H1 (cell line): ENCODE measurements at regions not wholly inside any gene's neighbourhood (a gene's known extent, or its start where the extent isn't known, plus 50 kb on each side); places are given as distances from the start of the nearest gene placed in this dataset.

ENCODE experiments used
- CTCF ChIA-PET: fragments of 300-600 bp; sonication (Branson Sonifier 250); formaldehyde crosslinking; loops from one replicate; lab custom pipeline; 2021; ENCODE audit not compliant: partially characterized antibody; lab: Charles Lee
- POLR2A ChIA-PET: fragments of 300-600 bp; sonication (Branson Sonifier 250); formaldehyde crosslinking; loops from one replicate; lab custom pipeline; 2021; ENCODE audit warnings: inconsistent platforms; ENCODE audit not compliant: partially characterized antibody; lab: Charles Lee
- DNase-seq, 2 experiments: peaks; one replicate each; pipeline versions ENCODE4 v3.0.0 to v3.0.0-alpha.2; 2010 to 2022; ENCODE audit warnings: low spot score in 2 of 2, low read depth in 1 of 2, mixed read lengths in 1 of 2
- FAIRE-seq: peaks from 2 replicates; lab custom pipeline; 2011; peaks lifted over from hg19 to GRCh38; lab: Jason Lieb, UNC
- H2AFZ ChIP-seq: 2 replicates; pipeline ENCODE4 v1.8.1; 2012; ENCODE audit warnings: low read length, inconsistent platforms
- H2AK5ac ChIP-seq: 2 replicates; pipeline ENCODE4 v1.6.1; 2013; ENCODE audit warnings: low read depth, low read length
- H2BK120ac ChIP-seq: replicated peaks from 2 replicates; pipeline ENCODE3; 2013; ENCODE audit warnings: low read depth, low read length, inconsistent platforms
- H2BK12ac ChIP-seq: 2 replicates; pipeline ENCODE4 v1.6.1; 2013; ENCODE audit warnings: low read depth, low read length
- H2BK15ac ChIP-seq: 2 replicates; pipeline ENCODE4 v1.6.1; 2013; ENCODE audit warnings: low read length
- H2BK20ac ChIP-seq: 2 replicates; pipeline ENCODE4 v1.6.1; 2013; ENCODE audit warnings: low read length
- H2BK5ac ChIP-seq: 2 replicates; pipeline ENCODE4 v1.6.1; 2013; ENCODE audit warnings: low read depth, low read length
- H3K14ac ChIP-seq: 2 replicates; pipeline ENCODE4 v1.6.1; 2013; ENCODE audit warnings: inconsistent platforms; ENCODE audit not compliant: insufficient read length
- H3K18ac ChIP-seq: 2 replicates; pipeline ENCODE4 v1.6.1; 2013; ENCODE audit warnings: low read length; ENCODE audit errors: extremely low read depth
- H3K23ac ChIP-seq: 2 replicates; pipeline ENCODE4 v1.6.1; 2013; ENCODE audit warnings: inconsistent platforms; ENCODE audit not compliant: insufficient read length
- H3K23me2 ChIP-seq: 2 replicates; pipeline ENCODE4 v1.6.1; 2013; ENCODE audit warnings: low read depth, low read length
- H3K27ac ChIP-seq: 2 replicates; pipeline ENCODE4 v1.6.1; 2011; ENCODE audit warnings: low read depth, low read length, inconsistent platforms
- H3K27me3 ChIP-seq, 4 experiments: replicated peaks in 1 of 4; 1 replicate in 1 of 4; 2 replicates in 3 of 4; pipeline versions ENCODE4 v1.6.1 to v1.8.1; 2011 to 2013; ENCODE audit warnings: low read length in 3 of 4, mild to moderate bottlenecking in 3 of 4, inconsistent platforms in 2 of 4, mixed read lengths in 2 of 4, moderate library complexity in 1 of 4; ENCODE audit not compliant: control insufficient read depth in 3 of 4, insufficient read depth in 3 of 4; ENCODE audit errors: extremely low read depth in 1 of 4
- H3K36me3 ChIP-seq, 4 experiments: 2 replicates each; pipeline versions ENCODE4 v1.6.1 to v1.8.1; 2011 to 2013; ENCODE audit warnings: mild to moderate bottlenecking in 4 of 4, low read length in 3 of 4, moderate library complexity in 2 of 4, control low read depth in 1 of 4, inconsistent platforms in 1 of 4; ENCODE audit not compliant: insufficient read depth in 4 of 4, control insufficient read depth in 2 of 4
- H3K4ac ChIP-seq: replicated peaks from 2 replicates; pipeline ENCODE3; 2013; ENCODE audit warnings: low read length, low read depth, mixed read lengths, inconsistent platforms; ENCODE audit not compliant: insufficient read length
- H3K4me1 ChIP-seq, 4 experiments: replicated peaks in 1 of 4; 1 replicate in 1 of 4; 2 replicates in 3 of 4; pipeline versions ENCODE4 v1.6.1 to v1.8.1; 2011 to 2013; ENCODE audit warnings: low read length in 3 of 4, inconsistent platforms in 2 of 4, mixed read lengths in 1 of 4; ENCODE audit not compliant: insufficient read depth in 4 of 4, control insufficient read depth in 3 of 4
- H3K4me2 ChIP-seq, 2 experiments: 2 replicates each; pipeline versions ENCODE4 v1.6.1 to v1.8.1; 2011 to 2013; ENCODE audit warnings: low read depth in 2 of 2, low read length in 2 of 2, control low read depth in 1 of 2, inconsistent platforms in 1 of 2, mild to moderate bottlenecking in 1 of 2; ENCODE audit not compliant: insufficient read depth in 1 of 2
- H3K4me3 ChIP-seq, 4 experiments: fragments of 200-600, 300-600 bp in 1 of 4; sonication (generic), shearing (Covaris generic), sonication (Bioruptor Twin) in 1 of 4; 2 replicates each; pipeline versions ENCODE4 v1.5.1 to v1.8.1; 2011 to 2016; ENCODE audit warnings: low read length in 4 of 4, low read depth in 3 of 4, control low read depth in 2 of 4, inconsistent platforms in 2 of 4, mild to moderate bottlenecking in 2 of 4, mixed read lengths in 1 of 4, moderate library complexity in 1 of 4; ENCODE audit not compliant: insufficient read depth in 2 of 4; ENCODE audit errors: extremely low read depth in 1 of 4
- H3K56ac ChIP-seq: replicated peaks from 2 replicates; pipeline ENCODE3; 2013; ENCODE audit warnings: low read depth, mild to moderate bottlenecking, mixed read lengths, low read length, inconsistent platforms; ENCODE audit not compliant: insufficient read length
- H3K79me1 ChIP-seq: 2 replicates; pipeline ENCODE4 v1.6.1; 2013; ENCODE audit warnings: low read depth, low read length, control low read depth
- H3K79me2 ChIP-seq, 2 experiments: 2 replicates each; pipeline versions ENCODE4 v1.6.1 to v1.8.1; 2012 to 2013; ENCODE audit warnings: low read length in 2 of 2, mild to moderate bottlenecking in 2 of 2, inconsistent platforms in 1 of 2; ENCODE audit not compliant: insufficient read depth in 2 of 2, control insufficient read depth in 1 of 2
- H3K9ac ChIP-seq, 4 experiments: replicated peaks in 1 of 4; 1 replicate in 1 of 4; 2 replicates in 3 of 4; pipeline versions ENCODE4 v1.6.1 to v1.8.1; 2011 to 2013; ENCODE audit warnings: low read depth in 3 of 4, low read length in 3 of 4, control low read depth in 2 of 4, mild to moderate bottlenecking in 2 of 4, moderate library complexity in 2 of 4, inconsistent platforms in 1 of 4; ENCODE audit errors: extremely low read depth in 1 of 4
- H3K9me3 ChIP-seq, 2 experiments: 2 replicates each; pipeline versions ENCODE4 v1.6.1 to v1.8.1; 2012 to 2013; ENCODE audit warnings: mild to moderate bottlenecking in 2 of 2, moderate library complexity in 2 of 2, control low read depth in 1 of 2, inconsistent platforms in 1 of 2, low read depth in 1 of 2, low read length in 1 of 2, mixed read lengths in 1 of 2; ENCODE audit not compliant: insufficient read depth in 2 of 2
- H4K20me1 ChIP-seq, 2 experiments: replicated peaks in 1 of 2; 2 replicates each; pipeline versions ENCODE3 to v1.8.1; 2011 to 2013; ENCODE audit warnings: inconsistent platforms in 2 of 2, low read length in 2 of 2, mild to moderate bottlenecking in 1 of 2; ENCODE audit not compliant: insufficient read depth in 2 of 2, control insufficient read depth in 1 of 2
- H4K5ac ChIP-seq: 2 replicates; pipeline ENCODE4 v1.6.1; 2013; ENCODE audit warnings: low read length, low read depth, mixed read lengths, inconsistent platforms; ENCODE audit not compliant: insufficient read length
- H4K8ac ChIP-seq: 2 replicates; pipeline ENCODE4 v1.8.0; 2013; ENCODE audit warnings: mild to moderate bottlenecking, moderate library complexity, low read length, inconsistent platforms; ENCODE audit not compliant: insufficient read depth; ENCODE audit errors: extremely low read depth
- H4K91ac ChIP-seq: replicated peaks from 2 replicates; pipeline ENCODE3; 2013; ENCODE audit warnings: low read length, mixed read lengths, inconsistent platforms; ENCODE audit not compliant: insufficient read length
- CHD1 ChIP-seq: IDR thresholded peaks from 2 replicates; pipeline ENCODE4 v1.6.1; 2012; ENCODE audit warnings: low read depth, low read length, improper control_type of control experiment
- SP2 ChIP-seq: IDR thresholded peaks from 2 replicates; pipeline ENCODE4 v1.6.1; 2012; ENCODE audit warnings: mild to moderate bottlenecking, low read length, inconsistent platforms
- TEAD4 ChIP-seq: IDR thresholded peaks from 2 replicates; pipeline ENCODE4 v1.6.1; 2012; ENCODE audit warnings: low read depth, low read length, inconsistent platforms, mixed read lengths
- WGBS, 2 experiments: shearing (Covaris generic) in 1 of 2; methylation state at CpG; one replicate each; pipeline versions ENCODE4 v1.1.6 to v1.1.7; 2013 to 2015; ENCODE audit warnings: low lambda C conversion rate in 2 of 2, mixed read lengths in 2 of 2, inconsistent platforms in 1 of 2, low coverage in 1 of 2, missing lambda C conversion rate in 1 of 2; ENCODE audit not compliant: insufficient replicate concordance in 2 of 2, insufficient coverage in 1 of 2, insufficient read length in 1 of 2; ENCODE audit errors: extremely low coverage in 1 of 2, missing lambda C conversion rate in 1 of 2; 5-methylcytosine and 5-hydroxymethylcytosine counted together

DNA sequence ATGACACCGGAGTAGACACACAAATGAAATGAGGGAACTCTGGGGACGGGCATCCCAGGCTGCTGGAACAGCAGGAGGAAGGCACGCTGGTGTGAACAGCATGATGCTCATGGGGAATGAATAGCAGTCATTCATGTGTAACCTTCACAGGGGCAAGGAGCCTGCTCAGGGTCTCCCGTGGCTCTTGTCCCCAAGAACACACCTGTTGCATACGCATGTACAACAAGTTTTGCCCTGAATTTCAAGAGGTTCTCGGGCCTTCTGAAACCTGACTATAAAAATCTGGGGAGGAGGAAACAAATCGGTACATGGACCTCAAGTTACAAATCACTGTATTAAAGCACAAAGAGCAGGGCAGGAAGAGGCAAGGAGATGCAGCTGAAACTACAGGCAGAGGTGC is 93.4 kb downstream of the RRAGC start:
- no peak for TF ChIP-seq SP2
- no peak for TF ChIP-seq TEAD4
- no peak for TF ChIP-seq CHD1
- CTCF ChIA-PET = interaction anchor here (0.9 kb wide), 1 partner anchor 275 kb away, joined by 3 read pairs; no protein-coding TSS in a partner anchor

More for the DNA sequence above, 93.4 kb downstream of the RRAGC start:
- DNase-seq (no peak), FAIRE-seq (no peak)
- Histone ChIP-seq H3K36me3 (no peaks in the 10 kb centered on the region), H3K4me2 (no peak overlapping the region), H3K4ac (no peak overlapping the region), H3K9ac (no peak overlapping the region), H4K91ac (no peak overlapping the region), H4K8ac (no peak overlapping the region), H3K27me3 (no peaks in the 10 kb centered on the region), H2BK15ac (no peak overlapping the region), H3K4me1 (no peaks in the 10 kb centered on the region), H3K9me3 (no peaks in the 10 kb centered on the region), H2BK12ac (no peak overlapping the region), H2BK120ac (no peak overlapping the region), H3K79me2 (no peaks in the 10 kb centered on the region), H3K27ac (no peak overlapping the region), H4K20me1 (no peaks in the 10 kb centered on the region), H3K4me3 (no peak overlapping the region), H2AFZ (no peak overlapping the region), H3K18ac (no peak overlapping the region), H2BK5ac (no peak overlapping the region), H2AK5ac (no peak overlapping the region), H3K14ac (no peak overlapping the region), H2BK20ac (no peak overlapping the region), H3K79me1 (no peaks in the 10 kb centered on the region), H3K23me2 (peaks cover 1% of the 10 kb centered on the region; the same call in 1 of the 2 replicates), H4K5ac (no peak overlapping the region), H3K56ac (no peak overlapping the region), H3K23ac (no peak overlapping the region)
- 85% methylated on average over 7 of the region's 7 CpGs; no CpG with 5 or more reads in 1 of the 2 experiments for WGBS, 2 experiments
- POLR2A ChIA-PET = interaction anchor here (0.6 to 1.2 kb wide), 2 partner anchors 206 to 711 kb away, joined by 3 read pairs; no protein-coding TSS in a partner anchor
